Effector CD8-positive, alpha-beta T cell (primary cell): ENCODE measurements at regions not wholly inside any gene's neighbourhood (a gene's known extent, or its start where the extent isn't known, plus 50 kb on each side); places are given as distances from the start of the nearest gene placed in this dataset.
"Not testable (repeated sequence)": the region's sequence is repeated elsewhere in the genome, so short reads cannot be mapped to it uniquely, and the experiment has no call there.

Source experiments
- DNase-seq: peaks from one replicate; lab custom pipeline; 2025; lab: John Stamatoyannopoulos, UW

- no peak for DNase-seq
These were observed 1071.3 kb downstream of the NXPH1 start for GRCh38 chr7:9504678-9505077.

GRCh38 chr7:9505516-9505915 is 1072.1 kb downstream of the NXPH1 start:
- no peak for DNase-seq

GRCh38 chr7:9507290-9507689 is 1073.9 kb downstream of the NXPH1 start:
- no peak for DNase-seq

GRCh38 chr7:9516662-9517061 is 1083.3 kb downstream of the NXPH1 start:
- DNase-seq = no peak

GRCh38 chr7:9523579-9523978 is 1090.2 kb downstream of the NXPH1 start:
- no peak for DNase-seq

GRCh38 chr7:9552431-9552830 is 1119.0 kb downstream of the NXPH1 start:
- DNase-seq = not testable (repeated sequence)

- DNase-seq = no peak
These were observed 1124.4 kb downstream of the NXPH1 start for GRCh38 chr7:9557853-9558252.

GRCh38 chr7:9575716-9576115 is 1142.3 kb downstream of the NXPH1 start:
- no peak for DNase-seq

GRCh38 chr7:9582824-9583223 is 1149.4 kb downstream of the NXPH1 start:
- no peak for DNase-seq

GRCh38 chr7:9598411-9598810 is 1165.0 kb downstream of the NXPH1 start:
- DNase-seq = no peak

- DNase-seq = no peak
These were observed 1167.6 kb downstream of the NXPH1 start for GRCh38 chr7:9600974-9601373.

- DNase-seq = no peak
These were observed 1169.9 kb downstream of the NXPH1 start for GRCh38 chr7:9603291-9603690.

- DNase-seq = no peak
These were observed 1175.2 kb downstream of the NXPH1 start for GRCh38 chr7:9608560-9608959.

GRCh38 chr7:9620899-9621298 is 1187.5 kb downstream of the NXPH1 start:
- not testable (repeated sequence) for DNase-seq

GRCh38 chr7:9621306-9621902 is 1188.0 kb downstream of the NXPH1 start:
- not testable (repeated sequence) for DNase-seq

GRCh38 chr7:9621927-9622326 is 1188.5 kb downstream of the NXPH1 start:
- no peak for DNase-seq

- DNase-seq = no peak
These were observed 1192.5 kb downstream of the NXPH1 start for GRCh38 chr7:9625953-9626352.

GRCh38 chr7:9645756-9646155 is 1212.3 kb downstream of the NXPH1 start:
- DNase-seq = no peak

GRCh38 chr7:9657257-9657656 is 1223.8 kb downstream of the NXPH1 start:
- no peak for DNase-seq

- no peak for DNase-seq
These were observed 1238.8 kb downstream of the NXPH1 start for GRCh38 chr7:9671979-9672917.

- DNase-seq = no peak
These were observed 1247.3 kb downstream of the NXPH1 start for GRCh38 chr7:9680713-9681112.

- no peak for DNase-seq
These were observed 1247.9 kb downstream of the NXPH1 start for GRCh38 chr7:9681284-9681683.

GRCh38 chr7:9691286-9691685 is 1257.9 kb downstream of the NXPH1 start:
- DNase-seq = no peak
